H9 (cell line): ENCODE measurements at regions not wholly inside any gene's neighbourhood (a gene's known extent, or its start where the extent isn't known, plus 50 kb on each side); places are given as distances from the start of the nearest gene placed in this dataset.

Experiments
- DNase-seq: peaks from one replicate; pipeline ENCODE4 v3.0.0-alpha.2; 2017
- H2AFZ ChIP-seq: one replicate; pipeline ENCODE4 v1.6.1; 2013; ENCODE audit warnings: mild to moderate bottlenecking, low read length, control low read depth, moderate library complexity
- H2AK5ac ChIP-seq: 2 replicates; pipeline ENCODE4 v1.6.1; 2013; ENCODE audit warnings: low read length, control low read depth, mixed read lengths; ENCODE audit not compliant: insufficient read length
- H2BK120ac ChIP-seq: one replicate; pipeline ENCODE4 v1.6.1; 2013; ENCODE audit warnings: low read depth, mild to moderate bottlenecking, low read length, control low read depth, inconsistent platforms; ENCODE audit not compliant: poor library complexity, severe bottlenecking
- H2BK12ac ChIP-seq: 2 replicates; pipeline ENCODE4 v1.6.1; 2013; ENCODE audit warnings: low read length, control low read depth, mixed read lengths, low read depth; ENCODE audit not compliant: insufficient read length
- H2BK15ac ChIP-seq: 2 replicates; pipeline ENCODE4 v1.6.1; 2013; ENCODE audit warnings: low read depth, low read length, control low read depth
- H2BK20ac ChIP-seq: one replicate; pipeline ENCODE4 v1.6.1; 2013; ENCODE audit warnings: low read depth, mild to moderate bottlenecking, low read length, control low read depth, inconsistent platforms; ENCODE audit not compliant: poor library complexity, severe bottlenecking
- H2BK5ac ChIP-seq: 2 replicates; pipeline ENCODE4 v1.6.1; 2013; ENCODE audit warnings: low read length, control low read depth, mixed read lengths; ENCODE audit not compliant: insufficient read length
- H3K14ac ChIP-seq: 2 replicates; pipeline ENCODE4 v1.6.1; 2013; ENCODE audit warnings: low read length, control low read depth; ENCODE audit not compliant: insufficient read depth
- H3K18ac ChIP-seq: 2 replicates; pipeline ENCODE4 v1.6.1; 2013; ENCODE audit warnings: low read depth, mild to moderate bottlenecking, mixed read lengths, low read length, control low read depth; ENCODE audit not compliant: insufficient read length
- H3K23ac ChIP-seq: 2 replicates; pipeline ENCODE4 v1.6.1; 2013; ENCODE audit warnings: low read length, control low read depth, mixed read lengths, low read depth; ENCODE audit not compliant: insufficient read length
- H3K23me2 ChIP-seq: 2 replicates; pipeline ENCODE4 v1.6.1; 2013; ENCODE audit warnings: low read depth, mild to moderate bottlenecking, mixed read lengths, low read length, control low read depth; ENCODE audit not compliant: insufficient read length, poor library complexity, severe bottlenecking
- H3K27ac ChIP-seq: 2 replicates; pipeline ENCODE4 v1.5.1; 2013; ENCODE audit warnings: low read length, control low read depth, mixed read lengths, low read depth; ENCODE audit not compliant: insufficient read length
- H3K27me3 ChIP-seq: 2 replicates; pipeline ENCODE4 v1.6.1; 2013; ENCODE audit warnings: low read length, control low read depth, inconsistent platforms; ENCODE audit not compliant: insufficient read depth
- H3K4ac ChIP-seq: 2 replicates; pipeline ENCODE4 v1.6.1; 2013; ENCODE audit warnings: low read depth, mild to moderate bottlenecking, control low read depth, inconsistent platforms, low read length, moderate library complexity
- H3K4me1 ChIP-seq: 2 replicates; pipeline ENCODE4 v1.6.1; 2013; ENCODE audit warnings: low read length, control low read depth, inconsistent platforms; ENCODE audit not compliant: insufficient read depth
- H3K4me2 ChIP-seq: 2 replicates; pipeline ENCODE4 v1.6.1; 2013; ENCODE audit warnings: low read length, control low read depth, mixed read lengths; ENCODE audit not compliant: insufficient read length, insufficient read depth
- H3K56ac ChIP-seq: 2 replicates; pipeline ENCODE4 v1.6.1; 2013; ENCODE audit warnings: low read depth, mild to moderate bottlenecking, mixed read lengths, low read length, control low read depth; ENCODE audit not compliant: insufficient read length
- H3K79me1 ChIP-seq: 2 replicates; pipeline ENCODE4 v1.6.1; 2013; ENCODE audit warnings: low read depth, mild to moderate bottlenecking, moderate library complexity, low read length, control low read depth, inconsistent platforms; ENCODE audit not compliant: insufficient read depth, poor library complexity, severe bottlenecking
- H3K79me2 ChIP-seq: 2 replicates; pipeline ENCODE4 v1.6.1; 2013; ENCODE audit warnings: low read length, control low read depth, inconsistent platforms; ENCODE audit not compliant: insufficient read depth
- H3K9ac ChIP-seq: 2 replicates; pipeline ENCODE4 v1.6.1; 2013; ENCODE audit warnings: low read length, control low read depth, mixed read lengths; ENCODE audit not compliant: insufficient read length; ENCODE audit errors: extremely low read depth
- H3K9me3 ChIP-seq: one replicate; pipeline ENCODE4 v1.6.1; 2013; ENCODE audit warnings: low read depth, low read length, inconsistent platforms; ENCODE audit not compliant: control insufficient read depth
- H3T11ph ChIP-seq: one replicate; pipeline ENCODE4 v1.6.1; 2013; ENCODE audit warnings: mild to moderate bottlenecking, low read length, control low read depth, inconsistent platforms
- H4K20me1 ChIP-seq: one replicate; pipeline ENCODE4 v1.6.1; 2013; ENCODE audit not compliant: control insufficient read depth, insufficient read length, insufficient read depth
- H4K5ac ChIP-seq: 2 replicates; pipeline ENCODE4 v1.6.1; 2013; ENCODE audit warnings: low read depth, mild to moderate bottlenecking, mixed read lengths, low read length, control low read depth; ENCODE audit not compliant: insufficient read length
- H4K8ac ChIP-seq: replicated peaks from 2 replicates; pipeline ENCODE4 v1.6.1; 2013; ENCODE audit warnings: low read length, control low read depth, mixed read lengths, low read depth; ENCODE audit not compliant: insufficient read length
- H4K91ac ChIP-seq: 2 replicates; pipeline ENCODE4 v1.6.1; 2013; ENCODE audit warnings: low read depth, mild to moderate bottlenecking, moderate library complexity, mixed read lengths, low read length, control low read depth; ENCODE audit not compliant: insufficient read length
- H3K27ac Mint-ChIP-seq, 3 experiments: 2 replicates in 2 of 3; 3 replicates in 1 of 3; pipeline ENCODE4 v1.8.0; 2020 to 2021; ENCODE audit warnings: mixed read lengths in 3 of 3, mild to moderate bottlenecking in 1 of 3, moderate library complexity in 1 of 3
- H3K27me3 Mint-ChIP-seq: 2 replicates; pipeline ENCODE4 v1.8.0; 2021; ENCODE audit warnings: low read depth, mild to moderate bottlenecking, moderate library complexity, mixed read lengths
- H3K36me3 Mint-ChIP-seq, 3 experiments: 2 replicates in 2 of 3; 3 replicates in 1 of 3; pipeline ENCODE4 v1.8.0; 2020 to 2021; ENCODE audit warnings: low read depth in 3 of 3, mixed read lengths in 3 of 3; ENCODE audit not compliant: insufficient read depth in 1 of 3
- H3K4me1 Mint-ChIP-seq, 2 experiments: 2 replicates each; pipeline ENCODE4 v1.8.0; 2020; ENCODE audit warnings: mixed read lengths in 2 of 2
- H3K4me3 Mint-ChIP-seq, 2 experiments: 2 replicates in 1 of 2; 3 replicates in 1 of 2; pipeline ENCODE4 v1.8.0; 2020 to 2021; ENCODE audit warnings: mild to moderate bottlenecking in 2 of 2, mixed read lengths in 2 of 2, moderate library complexity in 1 of 2
- H3K9me3 Mint-ChIP-seq, 2 experiments: 2 replicates in 1 of 2; 3 replicates in 1 of 2; pipeline ENCODE4 v1.8.0; 2020; ENCODE audit warnings: mild to moderate bottlenecking in 2 of 2, mixed read lengths in 2 of 2, moderate library complexity in 1 of 2
- WGBS: extraction: QIAGEN DNeasy Blood & Tissue Kit; methylation state at CpG from one replicate; pipeline ENCODE4 v1.1.7; 2013; ENCODE audit warnings: missing lambda C conversion rate, low lambda C conversion rate, mixed read lengths; ENCODE audit not compliant: insufficient read length; ENCODE audit errors: extremely low coverage; 5-methylcytosine and 5-hydroxymethylcytosine counted together
- TF ChIP-seq, protein P1 (sequence below): fragments of 200-600 bp; sonication (generic); conservative IDR thresholded peaks from 3 replicates; pipeline ENCODE4 v1.8.0; 2021; ENCODE audit warnings: antibody characterized with exemption, mild to moderate bottlenecking

DNA sequence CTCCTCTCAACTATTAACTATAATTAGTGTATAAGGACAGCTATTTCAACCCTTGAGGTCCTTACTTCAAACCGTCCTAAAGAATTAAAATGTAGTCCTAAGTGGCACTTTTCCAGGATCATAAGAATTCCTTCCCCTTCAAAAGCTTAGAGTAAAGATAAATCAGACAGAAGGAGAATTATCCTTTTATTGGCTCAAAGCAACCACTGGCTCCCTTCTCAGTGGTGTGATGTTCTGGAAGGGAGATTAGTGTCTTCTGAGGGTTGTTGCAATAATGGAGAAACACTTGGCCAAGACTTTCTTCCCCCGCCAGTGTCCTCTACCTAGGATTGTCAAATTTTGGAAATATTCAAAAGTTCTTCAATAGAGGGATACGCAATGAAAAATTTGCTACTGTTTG is 89.1 kb upstream of the PLEKHG1 start:
- Histone ChIP-seq H3K27ac (no peak overlapping the region), H3K18ac (no peak overlapping the region), H3K27me3 (no peaks in the 10 kb centered on the region), H3K4ac (no peak overlapping the region), H3K23me2 (no peaks in the 10 kb centered on the region), H3K79me1 (no peaks in the 10 kb centered on the region), H2BK5ac (no peak overlapping the region), H2BK15ac (no peak overlapping the region), H4K5ac (no peak overlapping the region), H3K4me2 (no peak overlapping the region), H3K14ac (no peak overlapping the region), H4K91ac (no peak overlapping the region), H3T11ph (no peak overlapping the region), H3K56ac (no peak overlapping the region), H2BK12ac (no peak overlapping the region), H4K20me1 (no peaks in the 10 kb centered on the region), H2BK20ac (no peak overlapping the region), H2BK120ac (no peak overlapping the region), H3K4me1 (no peaks in the 10 kb centered on the region; the same call in 1 of the 2 replicates), H2AK5ac (no peak overlapping the region), H3K23ac (no peak overlapping the region), H3K9ac (no peak overlapping the region), H4K8ac (no peak overlapping the region), H3K79me2 (no peaks in the 10 kb centered on the region), H3K9me3 (no peaks in the 10 kb centered on the region), H2AFZ (no peak overlapping the region)
- Mint-ChIP-seq H3K4me3 (no peak overlapping the region), H3K9me3 (peaks cover 6 to 8% of the 10 kb centered on the region in 2 experiments; a peak in 3 of 5 replicates), H3K4me1 (peaks cover 10 to 12% of the 10 kb centered on the region in 2 experiments), H3K27me3 (no peaks in the 10 kb centered on the region), H3K36me3 (peaks cover 0 to 8% (median 3%) of the 10 kb centered on the region in 3 experiments; a peak in 3 of 7 replicates), H3K27ac (no peak overlapping the region)
- no CpG with 5 or more reads among the region's 3 CpGs for WGBS
- TF ChIP-seq, protein P1, sequence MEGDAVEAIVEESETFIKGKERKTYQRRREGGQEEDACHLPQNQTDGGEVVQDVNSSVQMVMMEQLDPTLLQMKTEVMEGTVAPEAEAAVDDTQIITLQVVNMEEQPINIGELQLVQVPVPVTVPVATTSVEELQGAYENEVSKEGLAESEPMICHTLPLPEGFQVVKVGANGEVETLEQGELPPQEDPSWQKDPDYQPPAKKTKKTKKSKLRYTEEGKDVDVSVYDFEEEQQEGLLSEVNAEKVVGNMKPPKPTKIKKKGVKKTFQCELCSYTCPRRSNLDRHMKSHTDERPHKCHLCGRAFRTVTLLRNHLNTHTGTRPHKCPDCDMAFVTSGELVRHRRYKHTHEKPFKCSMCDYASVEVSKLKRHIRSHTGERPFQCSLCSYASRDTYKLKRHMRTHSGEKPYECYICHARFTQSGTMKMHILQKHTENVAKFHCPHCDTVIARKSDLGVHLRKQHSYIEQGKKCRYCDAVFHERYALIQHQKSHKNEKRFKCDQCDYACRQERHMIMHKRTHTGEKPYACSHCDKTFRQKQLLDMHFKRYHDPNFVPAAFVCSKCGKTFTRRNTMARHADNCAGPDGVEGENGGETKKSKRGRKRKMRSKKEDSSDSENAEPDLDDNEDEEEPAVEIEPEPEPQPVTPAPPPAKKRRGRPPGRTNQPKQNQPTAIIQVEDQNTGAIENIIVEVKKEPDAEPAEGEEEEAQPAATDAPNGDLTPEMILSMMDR, result no peak
- DNase-seq, result no peak
